GM12864 (cell line): ENCODE measurements at regions not wholly inside any gene's neighbourhood (a gene's known extent, or its start where the extent isn't known, plus 50 kb on each side); places are given as distances from the start of the nearest gene placed in this dataset.

Source experiments
- DNase-seq: peaks from one replicate; pipeline ENCODE4 v3.0.0-alpha.2; 2011; ENCODE audit warnings: low read depth
- H3K4me3 ChIP-seq: 2 replicates; pipeline ENCODE4 v1.5.1; 2011; ENCODE audit warnings: mild to moderate bottlenecking, low read depth, low read length, control low read depth
- TF ChIP-seq, protein P1 (sequence below): IDR thresholded peaks from 2 replicates; pipeline ENCODE4 v1.5.1; 2011; ENCODE audit warnings: low read depth, mild to moderate bottlenecking, moderate library complexity, low read length, control low read depth, inconsistent platforms; ENCODE audit errors: missing control alignments

DNA sequence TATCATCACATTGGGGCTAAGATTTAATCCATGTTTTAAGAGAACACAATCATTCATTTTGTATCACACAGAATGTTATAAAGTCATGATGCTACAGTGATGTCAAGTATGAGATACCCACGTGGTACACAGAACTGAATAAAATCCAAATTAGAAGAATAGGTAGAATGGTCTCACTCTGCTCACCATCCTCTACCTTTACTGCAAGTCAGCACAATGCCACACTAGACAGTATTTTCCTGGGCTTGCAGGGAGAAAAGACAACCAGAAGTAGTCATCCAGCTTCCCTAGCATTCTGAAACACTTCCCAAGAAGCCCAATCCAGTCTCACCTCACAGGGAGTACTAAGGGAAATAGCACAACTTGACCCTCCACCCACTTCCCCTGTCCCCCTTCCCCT is 856.2 kb upstream of the NRXN1 start:
- H3K4me3 ChIP-seq, result no peak overlapping the region
- DNase-seq, result no peak
- TF ChIP-seq, protein P1, sequence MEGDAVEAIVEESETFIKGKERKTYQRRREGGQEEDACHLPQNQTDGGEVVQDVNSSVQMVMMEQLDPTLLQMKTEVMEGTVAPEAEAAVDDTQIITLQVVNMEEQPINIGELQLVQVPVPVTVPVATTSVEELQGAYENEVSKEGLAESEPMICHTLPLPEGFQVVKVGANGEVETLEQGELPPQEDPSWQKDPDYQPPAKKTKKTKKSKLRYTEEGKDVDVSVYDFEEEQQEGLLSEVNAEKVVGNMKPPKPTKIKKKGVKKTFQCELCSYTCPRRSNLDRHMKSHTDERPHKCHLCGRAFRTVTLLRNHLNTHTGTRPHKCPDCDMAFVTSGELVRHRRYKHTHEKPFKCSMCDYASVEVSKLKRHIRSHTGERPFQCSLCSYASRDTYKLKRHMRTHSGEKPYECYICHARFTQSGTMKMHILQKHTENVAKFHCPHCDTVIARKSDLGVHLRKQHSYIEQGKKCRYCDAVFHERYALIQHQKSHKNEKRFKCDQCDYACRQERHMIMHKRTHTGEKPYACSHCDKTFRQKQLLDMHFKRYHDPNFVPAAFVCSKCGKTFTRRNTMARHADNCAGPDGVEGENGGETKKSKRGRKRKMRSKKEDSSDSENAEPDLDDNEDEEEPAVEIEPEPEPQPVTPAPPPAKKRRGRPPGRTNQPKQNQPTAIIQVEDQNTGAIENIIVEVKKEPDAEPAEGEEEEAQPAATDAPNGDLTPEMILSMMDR, result no peak

DNA sequence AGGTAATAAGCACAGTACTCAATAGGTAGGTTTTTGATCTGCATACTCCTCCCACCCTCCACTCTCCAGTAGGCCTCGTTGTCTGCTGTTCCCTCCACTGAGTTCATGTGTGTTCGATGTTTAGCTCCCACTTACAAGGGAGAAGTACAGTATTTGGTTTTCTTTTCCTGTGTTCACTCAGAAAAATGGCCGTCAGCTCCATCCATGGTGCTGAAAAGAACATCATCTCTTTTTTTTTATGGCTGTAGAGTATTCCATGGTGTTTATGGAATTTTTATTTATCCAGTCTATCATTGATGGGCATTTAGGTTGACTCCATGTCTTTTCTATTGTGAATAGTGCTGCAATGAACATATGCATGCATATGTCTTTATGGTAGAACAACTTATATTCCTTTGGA is 849.7 kb upstream of the NRXN1 start:
- H3K4me3 ChIP-seq, result no peak overlapping the region
- DNase-seq, result no peak
- TF ChIP-seq, protein P1, result no peak

DNA sequence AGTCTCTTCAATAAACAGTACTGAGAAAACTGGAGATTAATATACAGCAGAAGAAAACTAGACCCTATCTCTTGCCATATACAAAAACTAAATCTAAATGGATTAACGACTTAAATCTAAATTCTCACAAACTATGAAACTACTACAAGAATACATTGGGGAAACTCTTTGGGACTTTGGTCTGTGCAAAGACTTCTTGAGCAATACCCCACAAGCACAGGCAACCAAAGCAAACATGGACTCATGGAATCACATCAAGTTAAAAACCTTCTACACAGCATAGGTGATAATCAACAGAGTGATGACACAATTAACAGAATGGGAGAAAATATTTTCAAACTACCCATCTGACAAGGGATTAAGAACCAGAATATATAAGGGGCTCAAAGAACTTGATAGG is 848.2 kb upstream of the NRXN1 start:
- no peak overlapping the region for H3K4me3 ChIP-seq
- no peak for DNase-seq
- TF ChIP-seq, protein P1, result no peak

DNA sequence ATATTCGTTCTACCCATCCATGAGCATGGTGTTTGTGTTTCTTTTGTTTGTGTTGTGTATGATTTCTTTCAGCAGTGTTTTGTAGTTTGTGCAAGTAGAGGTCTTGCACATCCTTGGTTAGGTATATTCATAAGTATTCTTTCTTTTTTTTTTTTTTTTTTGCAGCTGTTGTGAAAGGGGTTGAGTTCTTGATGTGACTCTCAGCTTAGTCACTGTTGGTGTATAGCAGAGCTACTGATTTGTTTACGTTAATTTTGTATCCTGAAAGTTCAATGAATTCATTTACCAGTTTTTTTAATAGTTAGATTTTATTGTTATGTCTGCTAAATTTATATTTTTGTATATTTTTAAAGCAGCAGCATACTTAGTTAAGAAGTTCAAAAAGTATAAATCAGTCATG is 834.4 kb upstream of the NRXN1 start:
- no peak overlapping the region for H3K4me3 ChIP-seq
- no peak for DNase-seq
- TF ChIP-seq, protein P1, result no peak

DNA sequence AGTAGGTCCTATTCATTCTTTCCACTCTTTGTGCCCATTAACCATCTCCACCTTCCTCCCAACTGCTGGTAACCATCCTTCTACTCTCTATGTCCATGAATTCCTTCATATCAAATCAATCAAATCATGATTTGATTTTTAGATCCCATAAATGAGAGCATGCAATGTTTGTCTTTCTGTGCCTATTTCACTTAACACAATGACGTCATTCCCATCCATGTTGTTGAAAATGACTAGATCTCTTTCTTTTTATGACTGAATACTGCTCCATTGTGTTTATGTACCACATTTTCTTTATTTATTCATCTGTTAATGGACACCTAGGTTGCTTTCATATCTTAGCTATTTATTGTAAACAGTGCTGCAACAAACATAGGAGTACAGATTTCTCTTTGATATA is 827.3 kb upstream of the NRXN1 start:
- DNase-seq, result no peak
- no peak overlapping the region for H3K4me3 ChIP-seq
- TF ChIP-seq, protein P1, result no peak

DNA sequence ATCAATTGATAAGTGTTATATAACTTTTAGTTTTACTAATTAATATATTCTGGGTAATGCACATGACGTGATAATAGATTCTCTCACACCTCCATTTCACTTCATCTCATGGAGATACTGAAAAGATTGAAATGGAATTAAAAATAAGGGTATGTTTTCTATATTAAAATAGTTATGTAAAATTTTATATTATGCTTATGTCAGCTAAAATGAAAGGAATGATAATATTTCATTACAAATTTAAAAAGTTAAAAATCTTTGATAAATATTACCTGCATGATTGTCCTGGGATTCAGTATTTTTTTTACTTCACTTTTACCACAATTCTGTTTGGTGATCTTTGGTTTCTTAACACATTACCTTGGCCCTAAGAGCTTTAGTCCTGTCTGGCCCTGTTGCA is 823.8 kb upstream of the NRXN1 start:
- no peak overlapping the region for H3K4me3 ChIP-seq
- no peak for DNase-seq
- TF ChIP-seq, protein P1, result no peak

DNA sequence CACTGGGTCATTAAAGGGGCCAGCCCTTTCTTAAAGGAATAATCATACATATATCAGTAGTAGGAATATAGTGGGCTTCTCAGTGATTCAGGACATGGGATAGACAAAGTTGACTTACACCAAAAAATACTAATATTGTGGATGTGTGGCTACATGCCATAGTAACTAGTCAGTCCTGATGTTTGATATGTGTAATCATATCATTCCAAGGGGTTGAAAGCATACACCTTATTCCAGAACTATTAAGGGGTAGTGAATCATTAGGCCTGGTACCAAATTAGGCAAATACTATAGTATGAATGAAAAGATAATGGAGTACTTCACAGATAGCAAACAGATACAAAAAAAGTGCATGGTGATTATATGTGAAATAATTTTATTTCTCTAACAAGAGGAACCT is 814.9 kb upstream of the NRXN1 start:
- no peak for DNase-seq
- no peak overlapping the region for H3K4me3 ChIP-seq
- TF ChIP-seq, protein P1, result no peak
